Calu3 (cell line): ENCODE measurements at regions not wholly inside any gene's neighbourhood (a gene's known extent, or its start where the extent isn't known, plus 50 kb on each side); places are given as distances from the start of the nearest gene placed in this dataset.

Source experiments
- BruUV-seq: library from RNA; stranded (reverse); fragments of 400-500 nt; replicated peaks from 2 replicates; lab custom pipeline; 2021; lab: Mats Ljungman, UMichigan
- CTCF ChIA-PET: fragments of 300-600 bp; sonication (Branson Sonifier 250); formaldehyde crosslinking; loops from one replicate; lab custom pipeline; 2022; ENCODE audit warnings: antibody characterized with exemption; lab: Charles Lee
- DNase-seq: peaks from one replicate; pipeline ENCODE4 v3.0.0; 2022
- H3K27ac Mint-ChIP-seq: one replicate; pipeline ENCODE4 v1.8.0; 2022; ENCODE audit warnings: mixed read lengths; ENCODE audit not compliant: unreplicated experiment
- H3K27me3 Mint-ChIP-seq: one replicate; pipeline ENCODE4 v1.8.0; 2022; ENCODE audit warnings: mixed read lengths; ENCODE audit not compliant: unreplicated experiment
- H3K36me3 Mint-ChIP-seq: one replicate; pipeline ENCODE4 v1.8.0; 2022; ENCODE audit warnings: mild to moderate bottlenecking, moderate library complexity, mixed read lengths; ENCODE audit not compliant: insufficient read depth, unreplicated experiment
- H3K4me1 Mint-ChIP-seq: one replicate; pipeline ENCODE4 v1.8.0; 2022; ENCODE audit warnings: mild to moderate bottlenecking, low read depth, mixed read lengths; ENCODE audit not compliant: unreplicated experiment
- H3K4me3 Mint-ChIP-seq: one replicate; pipeline ENCODE4 v1.8.0; 2022; ENCODE audit warnings: mild to moderate bottlenecking, low read depth, moderate library complexity, mixed read lengths; ENCODE audit not compliant: unreplicated experiment
- H3K9me3 Mint-ChIP-seq: one replicate; pipeline ENCODE4 v1.8.0; 2022; ENCODE audit warnings: low read depth, mixed read lengths; ENCODE audit not compliant: unreplicated experiment
- intact Hi-C: fragments of 100-400 bp; cut with micrococcal nuclease; formaldehyde crosslinking; loops from one replicate; pipeline ENCODE4 v1.10.0; 2022; ENCODE audit not compliant: unreplicated experiment
- TF ChIP-seq, protein P1 (sequence below): fragments of 200-600 bp; IDR thresholded peaks from one replicate; pipeline ENCODE4 v1.8.0; 2022; ENCODE audit warnings: antibody characterized with exemption; ENCODE audit not compliant: unreplicated experiment

DNA sequence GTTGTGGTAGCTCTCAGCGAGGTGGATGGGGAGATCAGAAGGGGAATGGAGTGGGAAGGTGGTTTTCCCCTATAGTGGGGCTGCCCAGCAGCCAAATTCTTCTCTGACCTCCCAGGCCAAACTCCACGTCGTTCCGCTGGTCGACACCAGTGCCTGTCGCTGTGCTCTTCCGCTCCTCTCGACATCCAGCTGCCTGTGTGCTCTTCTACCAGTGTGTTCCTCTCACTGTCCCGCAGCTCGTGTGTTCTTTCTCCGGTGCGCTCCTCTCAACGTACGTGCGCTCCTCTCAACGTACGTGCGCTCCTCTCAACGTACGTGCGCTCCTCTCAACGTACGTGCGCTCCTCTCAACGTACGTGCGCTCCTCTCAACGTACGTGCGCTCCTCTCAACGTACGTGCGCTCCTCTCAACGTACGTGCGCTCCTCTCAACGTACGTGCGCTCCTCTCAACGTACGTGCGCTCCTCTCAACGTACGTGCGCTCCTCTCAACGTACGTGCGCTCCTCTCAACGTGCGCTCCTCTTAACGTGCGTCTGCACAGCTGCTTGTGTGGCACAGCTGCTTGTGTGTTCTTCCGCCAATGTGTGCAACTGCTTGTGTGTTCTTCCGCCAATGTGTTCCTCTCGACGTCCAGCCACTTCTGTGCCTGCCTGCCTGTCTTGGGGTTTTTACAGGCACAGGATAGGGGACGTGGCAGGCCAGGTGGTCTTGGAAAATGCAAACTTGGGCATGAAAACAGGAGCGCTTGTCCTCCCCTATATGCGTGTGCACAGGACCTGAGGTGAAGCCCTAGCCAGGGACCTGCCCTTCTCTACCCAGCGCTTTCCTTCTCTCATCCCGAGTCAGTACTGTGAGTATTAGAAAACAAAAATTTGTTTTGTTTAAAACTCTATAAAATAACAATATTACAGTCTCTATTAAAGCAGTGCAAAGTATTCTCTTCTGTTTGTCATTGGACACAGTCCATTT, 991.1 kb downstream of the GBE1 start:
- intact Hi-C loops, result no loop called here
- peaks cover 6% of the 10 kb centered on the region for H3K36me3 Mint-ChIP-seq
- no peak overlapping the region for H3K27ac Mint-ChIP-seq
- no peaks in the 10 kb centered on the region for H3K27me3 Mint-ChIP-seq
- peaks cover 3% of the 10 kb centered on the region for H3K9me3 Mint-ChIP-seq
- H3K4me3 Mint-ChIP-seq, result no peak overlapping the region
- TF ChIP-seq, protein P1, sequence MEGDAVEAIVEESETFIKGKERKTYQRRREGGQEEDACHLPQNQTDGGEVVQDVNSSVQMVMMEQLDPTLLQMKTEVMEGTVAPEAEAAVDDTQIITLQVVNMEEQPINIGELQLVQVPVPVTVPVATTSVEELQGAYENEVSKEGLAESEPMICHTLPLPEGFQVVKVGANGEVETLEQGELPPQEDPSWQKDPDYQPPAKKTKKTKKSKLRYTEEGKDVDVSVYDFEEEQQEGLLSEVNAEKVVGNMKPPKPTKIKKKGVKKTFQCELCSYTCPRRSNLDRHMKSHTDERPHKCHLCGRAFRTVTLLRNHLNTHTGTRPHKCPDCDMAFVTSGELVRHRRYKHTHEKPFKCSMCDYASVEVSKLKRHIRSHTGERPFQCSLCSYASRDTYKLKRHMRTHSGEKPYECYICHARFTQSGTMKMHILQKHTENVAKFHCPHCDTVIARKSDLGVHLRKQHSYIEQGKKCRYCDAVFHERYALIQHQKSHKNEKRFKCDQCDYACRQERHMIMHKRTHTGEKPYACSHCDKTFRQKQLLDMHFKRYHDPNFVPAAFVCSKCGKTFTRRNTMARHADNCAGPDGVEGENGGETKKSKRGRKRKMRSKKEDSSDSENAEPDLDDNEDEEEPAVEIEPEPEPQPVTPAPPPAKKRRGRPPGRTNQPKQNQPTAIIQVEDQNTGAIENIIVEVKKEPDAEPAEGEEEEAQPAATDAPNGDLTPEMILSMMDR, result no peak
- BruUV-seq, result no TSS peak
- no peaks in the 10 kb centered on the region for H3K4me1 Mint-ChIP-seq
- CTCF ChIA-PET, result no interaction called here
- no peak for DNase-seq

DNA sequence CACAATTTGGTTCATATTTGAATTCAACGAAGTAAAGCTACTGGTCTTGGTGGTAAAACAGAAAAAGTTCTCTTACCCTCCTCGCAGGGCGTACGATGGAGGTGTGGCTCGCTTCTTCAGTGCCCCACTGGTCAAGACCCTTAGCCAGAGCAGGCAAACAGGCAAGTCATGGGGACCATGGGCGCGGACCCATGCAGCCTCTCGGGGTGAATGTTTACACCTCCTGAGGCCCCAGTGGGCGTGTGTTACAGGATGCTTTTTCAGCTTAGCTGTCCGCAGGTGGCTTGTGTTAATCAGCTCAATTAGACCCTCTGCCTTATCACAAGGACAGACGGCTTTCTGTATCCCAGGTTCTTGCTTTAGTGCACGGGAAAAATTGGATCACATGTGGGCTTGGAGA, 991.8 kb downstream of the GBE1 start:
- Mint-ChIP-seq H3K9me3 (peaks cover 3% of the 10 kb centered on the region), H3K27me3 (no peaks in the 10 kb centered on the region), H3K4me1 (no peaks in the 10 kb centered on the region), H3K27ac (no peak overlapping the region), H3K36me3 (peaks cover 6% of the 10 kb centered on the region), H3K4me3 (no peak overlapping the region)
- BruUV-seq, result no TSS peak
- CTCF ChIA-PET, result no interaction called here
- TF ChIP-seq, protein P1, result no peak
- no peak for DNase-seq
- intact Hi-C loops, result no loop called here

DNA sequence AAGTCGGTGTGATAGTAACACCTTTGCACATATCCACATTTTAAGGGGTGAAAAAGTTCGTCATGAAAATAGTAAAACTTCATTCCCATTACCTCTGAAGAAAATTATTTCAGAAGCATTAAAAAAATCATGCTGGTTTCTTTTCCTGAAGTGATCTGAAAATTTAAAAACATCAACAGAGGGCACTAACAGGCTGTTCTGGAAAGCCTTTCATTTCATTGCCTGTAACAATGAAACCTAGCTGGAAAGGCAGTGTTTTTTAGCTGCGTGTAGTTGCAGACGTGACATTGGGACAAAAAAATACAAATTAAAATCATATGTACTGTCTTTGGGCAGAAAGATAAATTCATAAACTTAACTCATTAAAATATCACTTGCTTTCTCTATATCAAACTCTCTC, 993.8 kb downstream of the GBE1 start:
- intact Hi-C loops, result no loop called here
- no TSS peak for BruUV-seq
- Mint-ChIP-seq H3K27ac (no peak overlapping the region), H3K36me3 (peaks cover 6% of the 10 kb centered on the region), H3K4me3 (no peak overlapping the region), H3K4me1 (no peaks in the 10 kb centered on the region), H3K27me3 (no peaks in the 10 kb centered on the region), H3K9me3 (peaks cover 3% of the 10 kb centered on the region)
- TF ChIP-seq, protein P1, result no peak
- CTCF ChIA-PET, result interaction anchor here (1.0 kb wide), 1 partner anchor 475 kb away, joined by 3 read pairs; no protein-coding TSS in a partner anchor
- no peak for DNase-seq

DNA sequence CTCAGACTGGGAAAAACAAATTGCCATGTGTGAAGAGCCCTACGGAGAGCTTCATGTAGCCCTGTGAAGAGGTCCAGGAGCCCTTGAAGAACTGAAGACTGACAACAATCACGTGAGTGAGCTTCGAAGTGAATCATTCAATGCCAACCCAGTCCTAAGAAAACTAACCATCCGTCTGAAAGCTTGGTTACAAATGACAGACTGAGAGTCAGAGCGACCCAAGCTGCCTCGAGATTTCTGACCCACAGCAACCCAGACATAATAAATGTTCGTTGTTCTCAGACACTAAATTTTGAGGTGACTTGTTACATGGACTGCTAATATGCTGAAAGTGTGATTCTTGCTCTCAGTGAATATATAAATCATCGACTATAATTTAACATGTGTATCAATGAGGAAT, 987.2 kb upstream of the ROBO1 start:
- Mint-ChIP-seq H3K4me3 (no peak overlapping the region), H3K9me3 (no peaks in the 10 kb centered on the region), H3K27ac (no peak overlapping the region), H3K4me1 (no peaks in the 10 kb centered on the region), H3K36me3 (no peaks in the 10 kb centered on the region), H3K27me3 (no peaks in the 10 kb centered on the region)
- TF ChIP-seq, protein P1, result no peak
- CTCF ChIA-PET, result no interaction called here
- intact Hi-C loops, result no loop called here
- BruUV-seq, result no TSS peak
- DNase-seq, result no peak
